ENCODE measurements at regions not wholly inside any gene's neighbourhood (a gene's known extent, or its start where the extent isn't known, plus 50 kb on each side); places are given as distances from the start of the nearest gene placed in this dataset.

DNA sequence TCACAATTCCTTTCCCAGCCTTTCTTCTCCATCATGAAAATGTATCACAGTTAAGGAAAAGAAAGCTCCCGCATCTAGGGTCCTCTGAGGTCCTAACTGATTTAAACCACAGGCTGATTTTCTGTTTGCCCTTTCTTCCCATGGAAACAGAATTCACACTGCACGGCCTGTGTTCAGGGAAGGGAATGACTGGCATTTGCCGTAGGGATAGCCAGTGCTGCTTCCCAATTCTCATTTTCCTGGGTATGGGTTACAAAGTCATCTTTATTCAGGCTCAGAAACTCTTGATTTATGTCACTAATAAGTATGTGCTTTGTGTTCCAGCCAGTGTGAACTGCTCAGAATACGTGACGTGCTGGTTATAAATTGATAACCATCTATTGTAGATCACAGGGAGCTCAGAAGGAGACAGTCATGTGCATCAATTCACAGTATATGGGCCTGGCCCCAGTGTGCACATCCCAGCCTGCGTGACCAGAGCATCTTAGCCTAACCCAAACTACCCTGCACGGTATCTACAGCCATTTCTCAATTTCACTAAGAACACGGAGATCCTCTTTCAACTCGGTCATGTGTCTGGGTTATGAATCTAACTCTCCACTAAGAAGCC, 163.3 kb downstream of the LRRC30 start:
- Histone ChIP-seq H3K9me3 (no peaks in the 10 kb centered on the region), H3K36me3 (no peaks in the 10 kb centered on the region), H3K4me1 (no peaks in the 10 kb centered on the region), H3K27ac (no peak overlapping the region), H3K27me3 (no peaks in the 10 kb centered on the region), H3K4me3 (no peak overlapping the region)
- DNase-seq (ENCODE audit: low spot score in 2 of 2) = no peak
- TF ChIP-seq, protein P1, sequence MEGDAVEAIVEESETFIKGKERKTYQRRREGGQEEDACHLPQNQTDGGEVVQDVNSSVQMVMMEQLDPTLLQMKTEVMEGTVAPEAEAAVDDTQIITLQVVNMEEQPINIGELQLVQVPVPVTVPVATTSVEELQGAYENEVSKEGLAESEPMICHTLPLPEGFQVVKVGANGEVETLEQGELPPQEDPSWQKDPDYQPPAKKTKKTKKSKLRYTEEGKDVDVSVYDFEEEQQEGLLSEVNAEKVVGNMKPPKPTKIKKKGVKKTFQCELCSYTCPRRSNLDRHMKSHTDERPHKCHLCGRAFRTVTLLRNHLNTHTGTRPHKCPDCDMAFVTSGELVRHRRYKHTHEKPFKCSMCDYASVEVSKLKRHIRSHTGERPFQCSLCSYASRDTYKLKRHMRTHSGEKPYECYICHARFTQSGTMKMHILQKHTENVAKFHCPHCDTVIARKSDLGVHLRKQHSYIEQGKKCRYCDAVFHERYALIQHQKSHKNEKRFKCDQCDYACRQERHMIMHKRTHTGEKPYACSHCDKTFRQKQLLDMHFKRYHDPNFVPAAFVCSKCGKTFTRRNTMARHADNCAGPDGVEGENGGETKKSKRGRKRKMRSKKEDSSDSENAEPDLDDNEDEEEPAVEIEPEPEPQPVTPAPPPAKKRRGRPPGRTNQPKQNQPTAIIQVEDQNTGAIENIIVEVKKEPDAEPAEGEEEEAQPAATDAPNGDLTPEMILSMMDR (IDR thresholded peaks at IDR 0.05) = no peak
- intact Hi-C loops (cut with DNase I) = no loop called here

DNA sequence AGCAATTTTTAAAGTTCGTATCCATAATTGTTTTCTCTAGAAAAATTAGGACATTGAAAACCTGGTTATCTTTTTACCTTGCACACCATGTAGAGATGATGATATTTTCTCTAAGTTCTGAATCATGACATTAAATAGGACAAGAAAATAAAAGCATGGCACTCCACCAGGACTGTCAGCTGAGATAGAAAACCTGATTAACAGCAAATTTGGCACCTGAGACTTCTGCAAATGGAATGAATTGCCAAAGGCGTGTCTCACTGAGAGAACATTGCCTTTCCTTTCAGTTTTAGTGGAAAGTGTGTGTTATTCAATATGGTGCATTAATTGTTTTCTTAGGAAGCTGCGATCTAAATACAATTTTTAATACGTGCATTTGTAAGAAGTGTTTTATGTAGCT, 164.7 kb downstream of the LRRC30 start:
- Histone ChIP-seq H3K27me3 (no peaks in the 10 kb centered on the region), H3K4me3 (no peak overlapping the region), H3K27ac (no peak overlapping the region), H3K36me3 (no peaks in the 10 kb centered on the region), H3K4me1 (no peaks in the 10 kb centered on the region), H3K9me3 (no peaks in the 10 kb centered on the region)
- DNase-seq (ENCODE audit: low spot score in 2 of 2) = no peak
- TF ChIP-seq, protein P1 (IDR thresholded peaks at IDR 0.05) = no peak
- intact Hi-C loops (cut with DNase I) = no loop called here

- Histone ChIP-seq H3K27ac (no peak overlapping the region), H3K4me3 (no peak overlapping the region), H3K4me1 (no peaks in the 10 kb centered on the region), H3K36me3 (no peaks in the 10 kb centered on the region), H3K9me3 (no peaks in the 10 kb centered on the region), H3K27me3 (no peaks in the 10 kb centered on the region)
- no peak for DNase-seq (ENCODE audit: low spot score in 2 of 2)
- TF ChIP-seq, protein P1 (IDR thresholded peaks at IDR 0.05) = no peak
- intact Hi-C loops (cut with DNase I) = no loop called here
Observed at GRCh38 chr18:7413906-7414305, 153.2 kb upstream of the PTPRM start.

GRCh38 chr18:7414459-7414858, 152.7 kb upstream of the PTPRM start:
- Histone ChIP-seq H3K4me1 (no peaks in the 10 kb centered on the region), H3K9me3 (no peaks in the 10 kb centered on the region), H3K27me3 (no peaks in the 10 kb centered on the region), H3K27ac (no peak overlapping the region), H3K4me3 (no peak overlapping the region), H3K36me3 (no peaks in the 10 kb centered on the region)
- intact Hi-C loops (cut with DNase I) = no loop called here
- TF ChIP-seq, protein P1 (IDR thresholded peaks at IDR 0.05) = no peak
- no peak for DNase-seq (ENCODE audit: low spot score in 2 of 2)

- Histone ChIP-seq H3K27ac (peak overlapping the region in 1 of 2 donors; percentile 19), H3K4me1 (no peaks in the 10 kb centered on the region), H3K4me3 (no peak overlapping the region), H3K9me3 (no peaks in the 10 kb centered on the region), H3K36me3 (no peaks in the 10 kb centered on the region), H3K27me3 (no peaks in the 10 kb centered on the region)
- intact Hi-C loops (cut with DNase I) = no loop called here
- no peak for DNase-seq (ENCODE audit: low spot score in 2 of 2)
- TF ChIP-seq, protein P1 (IDR thresholded peaks at IDR 0.05) = no peak
Observed at GRCh38 chr18:7415081-7415894, 151.8 kb upstream of the PTPRM start.
